GM21723 (cell line): ENCODE measurements at regions not wholly inside any gene's neighbourhood (a gene's known extent, or its start where the extent isn't known, plus 50 kb on each side); places are given as distances from the start of the nearest gene placed in this dataset.
"Not testable (repeated sequence)": the region's sequence is repeated elsewhere in the genome, so short reads cannot be mapped to it uniquely, and the experiment has no call there.

Source experiments
- ATAC-seq: cut with Tn5 transposase; IDR thresholded peaks from one replicate; pipeline ENCODE4 v1.9.1; 2021; ENCODE audit warnings: mild to moderate bottlenecking, moderate library complexity; ENCODE audit not compliant: unreplicated experiment

DNA sequence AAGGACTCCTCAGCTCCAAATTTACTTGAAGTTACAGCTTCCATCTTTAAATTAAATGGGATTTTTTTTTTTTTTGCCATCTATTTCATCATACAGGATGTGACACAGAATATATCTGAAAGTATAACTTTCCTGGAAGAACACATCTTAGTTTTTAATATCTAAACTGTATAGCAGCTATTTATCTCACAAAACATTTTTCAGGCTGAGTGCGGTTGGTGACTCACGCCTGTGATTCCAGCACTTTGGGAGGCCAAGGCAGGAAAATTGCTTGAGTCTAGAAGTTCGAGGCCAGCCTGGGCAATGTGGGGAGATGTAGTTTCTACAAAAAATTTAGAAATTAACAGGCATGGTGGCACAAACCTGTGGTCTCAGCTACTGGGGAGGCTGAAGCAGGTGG is 142.3 kb upstream of the KCNJ18 start:
- not testable (repeated sequence) for ATAC-seq

DNA sequence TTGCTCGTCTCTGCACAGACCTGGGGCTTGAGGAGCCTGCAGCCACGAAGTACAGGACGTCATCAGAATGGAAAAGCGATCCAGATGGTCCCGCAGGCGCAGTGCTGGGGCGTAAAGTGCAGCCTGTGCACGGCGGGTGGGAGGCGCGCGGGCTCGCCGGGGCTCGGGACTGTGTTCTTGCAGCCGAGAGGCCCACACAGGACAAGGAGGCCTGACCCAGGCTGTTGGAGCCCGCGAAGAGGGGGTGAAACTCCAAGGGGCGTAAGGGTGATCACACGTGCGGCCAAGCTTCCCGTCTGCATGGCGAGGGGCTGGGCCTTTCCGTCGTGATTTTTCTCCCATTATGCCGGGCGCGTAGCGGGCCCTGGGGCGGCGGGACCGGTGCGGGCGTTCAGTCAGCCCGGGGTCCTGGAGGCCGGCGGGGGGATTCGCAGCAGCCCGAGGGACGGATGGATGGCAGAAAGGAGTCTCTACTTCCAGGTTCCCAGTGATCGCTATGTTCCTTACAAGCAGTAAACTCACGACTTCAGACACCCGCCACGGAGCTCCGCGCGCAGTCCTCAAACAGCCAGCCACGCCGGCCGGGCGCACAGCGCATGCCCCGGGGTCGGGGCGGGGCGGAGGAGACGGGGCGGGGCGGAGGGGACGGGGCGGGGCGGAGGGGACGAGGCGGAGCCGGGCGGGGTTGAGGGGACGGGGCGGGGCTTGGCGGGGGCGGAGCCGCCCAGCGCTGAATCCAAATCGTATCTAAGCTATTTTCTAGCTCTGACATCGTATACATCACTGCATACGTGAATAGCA is 141.0 kb upstream of the KCNJ18 start:
- ATAC-seq, result no peak

DNA sequence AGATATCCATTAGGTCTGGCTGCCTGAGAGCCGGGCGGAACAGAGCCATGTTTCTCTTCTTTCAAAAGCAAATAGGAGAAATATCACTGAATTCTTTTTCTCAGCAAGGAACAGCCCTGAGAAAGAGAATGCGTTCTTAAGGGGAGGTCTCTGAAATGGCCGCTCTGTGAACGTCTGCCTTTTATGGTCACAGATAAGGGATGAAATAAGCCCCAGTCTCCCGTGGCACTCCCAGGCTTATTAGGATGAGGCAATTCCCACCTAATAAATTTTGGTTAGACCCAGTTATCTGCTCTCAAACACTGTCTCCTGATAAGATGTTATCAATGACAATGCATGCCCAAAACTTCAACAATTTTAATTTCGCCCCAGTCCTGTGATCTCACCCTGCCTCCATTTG is 133.4 kb upstream of the KCNJ18 start:
- ATAC-seq, result not testable (repeated sequence)

DNA sequence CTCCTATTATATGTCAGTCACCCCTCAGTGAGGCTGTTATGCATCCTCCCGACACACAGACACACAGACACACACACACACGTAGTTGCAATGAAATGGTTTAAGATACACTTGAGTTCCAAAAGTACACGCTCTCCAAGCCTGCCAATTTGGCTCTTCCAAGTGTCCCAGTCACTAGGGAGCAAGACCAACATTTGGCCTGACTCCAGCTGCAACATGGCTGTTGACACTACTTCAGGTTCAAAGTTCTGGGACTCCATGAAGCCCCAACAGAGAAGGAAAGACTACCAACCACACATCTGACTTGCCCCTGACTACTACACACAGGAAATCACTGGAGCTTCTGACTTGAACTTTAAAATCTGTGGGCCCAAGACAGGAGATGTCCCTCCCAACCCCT is 128.1 kb upstream of the KCNJ18 start:
- ATAC-seq, result no peak

DNA sequence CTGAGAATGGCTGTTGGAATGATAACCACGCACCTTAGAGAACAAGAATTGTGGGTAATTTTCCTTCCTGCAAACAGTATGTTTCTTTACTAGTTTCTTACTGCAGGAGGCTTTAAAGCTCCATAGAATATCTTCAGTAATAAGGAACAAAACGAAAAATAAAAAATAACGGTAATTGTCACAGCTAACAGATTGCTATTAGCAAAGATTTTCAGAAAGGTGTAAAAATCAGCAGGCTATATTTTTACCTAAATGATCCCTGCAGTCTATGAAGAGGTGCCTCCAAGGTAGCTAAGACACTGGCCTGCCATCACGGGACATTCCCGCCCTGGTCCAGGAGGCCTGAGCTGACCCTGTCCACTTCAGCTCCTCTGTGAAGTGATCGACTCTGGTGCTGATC is 127.6 kb upstream of the KCNJ18 start:
- ATAC-seq, result not testable (repeated sequence)

DNA sequence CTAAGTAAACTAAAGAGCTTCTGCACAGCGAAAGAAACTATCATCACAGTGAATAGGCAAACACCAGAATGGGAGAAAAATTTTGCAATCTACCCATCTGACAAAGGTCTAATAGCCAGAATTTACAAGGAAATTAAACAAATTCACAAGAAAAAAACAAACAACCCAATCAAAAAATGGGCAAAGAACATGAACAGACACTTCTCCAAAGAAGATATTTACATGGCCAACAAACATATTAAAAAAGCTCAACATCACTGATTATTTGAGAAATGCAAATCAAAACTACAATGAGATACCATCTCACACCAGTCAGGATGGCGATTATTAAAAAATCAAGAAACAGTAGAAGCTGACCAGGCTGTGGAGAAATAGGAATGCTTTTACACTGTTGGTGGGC is 121.9 kb upstream of the KCNJ18 start:
- not testable (repeated sequence) for ATAC-seq

DNA sequence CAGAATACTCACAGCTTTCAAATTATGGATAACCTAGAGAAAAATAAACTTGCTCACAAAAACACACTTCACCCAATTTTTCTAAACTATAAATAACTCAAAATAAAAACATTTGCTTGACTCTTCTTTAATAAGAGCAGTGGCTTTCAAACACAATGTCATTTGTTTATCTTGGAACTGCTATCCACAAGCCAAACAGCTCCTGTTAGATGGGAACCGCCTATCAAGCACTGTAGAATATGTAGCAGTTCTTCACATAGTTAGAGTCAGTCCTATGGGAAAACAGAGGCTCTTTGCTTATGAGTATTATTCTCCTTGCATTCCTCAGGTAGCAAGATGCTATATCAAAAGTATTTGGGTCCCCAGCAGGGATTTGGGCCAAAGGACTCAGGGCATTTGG is 120.2 kb upstream of the KCNJ18 start:
- ATAC-seq, result not testable (repeated sequence)

DNA sequence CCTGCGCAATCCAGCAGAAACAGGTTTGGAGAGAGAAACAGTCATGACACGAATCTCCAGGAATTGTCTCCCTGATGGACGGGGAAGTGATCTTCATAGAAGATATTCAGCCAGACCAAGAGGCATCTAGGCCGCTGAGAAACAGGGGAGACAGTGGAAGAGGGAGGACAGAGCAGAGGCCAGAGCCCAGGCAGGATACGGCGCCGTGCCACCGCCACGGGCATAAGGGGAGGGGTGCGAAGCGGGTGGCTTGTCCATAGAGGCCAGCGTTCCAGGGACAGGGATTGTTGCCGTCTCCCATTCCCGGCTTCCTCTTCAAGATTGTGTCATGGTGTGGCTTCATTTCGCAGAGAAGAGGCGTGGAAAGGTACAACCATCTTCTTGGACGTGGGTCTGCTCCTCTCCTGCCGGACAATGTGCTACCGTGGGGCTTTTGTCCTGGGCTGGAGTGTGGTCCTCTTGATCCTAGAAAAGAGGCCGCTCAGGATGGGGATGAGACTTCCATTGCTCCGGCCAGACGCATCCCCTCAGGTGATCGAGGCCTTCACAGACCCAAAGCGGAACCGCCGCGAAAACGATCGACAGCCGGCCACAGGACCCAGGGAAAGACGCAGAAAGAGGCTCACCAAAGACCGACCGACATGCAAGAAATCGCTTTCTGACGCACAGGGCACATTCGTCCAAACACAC is 118.9 kb upstream of the KCNJ18 start:
- ATAC-seq, result not testable (repeated sequence)

DNA sequence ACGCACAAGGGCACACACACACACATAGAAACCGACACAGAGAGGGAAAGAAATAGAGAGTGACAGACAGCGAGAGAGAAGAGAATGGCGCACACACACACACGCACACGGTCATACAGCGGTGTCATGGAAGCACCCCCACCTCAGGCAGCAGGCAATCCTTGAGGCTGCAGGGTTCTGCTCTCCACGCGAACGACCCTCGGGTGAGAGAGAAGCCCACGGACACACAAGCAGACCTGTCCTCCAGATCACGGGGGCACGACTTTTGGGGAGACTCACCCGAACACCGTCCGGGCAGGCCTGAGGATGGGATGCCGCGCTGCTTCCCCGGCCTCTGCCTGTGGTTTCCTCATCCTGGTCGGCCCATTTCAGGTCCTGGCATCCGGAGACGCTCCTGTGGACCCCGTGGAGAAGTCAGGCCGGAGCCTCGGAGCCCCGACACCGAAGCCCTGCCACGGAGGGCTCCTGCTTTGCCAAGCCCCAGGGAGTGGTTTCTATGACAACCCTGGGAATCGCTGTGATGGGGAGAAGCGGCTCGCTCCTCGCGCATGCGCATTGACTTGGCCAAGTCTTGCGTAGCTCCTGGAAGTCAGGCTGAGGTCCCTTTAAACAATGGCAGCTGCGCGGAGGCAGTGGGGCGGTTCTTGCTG is 118.2 kb upstream of the KCNJ18 start:
- ATAC-seq, result no peak

DNA sequence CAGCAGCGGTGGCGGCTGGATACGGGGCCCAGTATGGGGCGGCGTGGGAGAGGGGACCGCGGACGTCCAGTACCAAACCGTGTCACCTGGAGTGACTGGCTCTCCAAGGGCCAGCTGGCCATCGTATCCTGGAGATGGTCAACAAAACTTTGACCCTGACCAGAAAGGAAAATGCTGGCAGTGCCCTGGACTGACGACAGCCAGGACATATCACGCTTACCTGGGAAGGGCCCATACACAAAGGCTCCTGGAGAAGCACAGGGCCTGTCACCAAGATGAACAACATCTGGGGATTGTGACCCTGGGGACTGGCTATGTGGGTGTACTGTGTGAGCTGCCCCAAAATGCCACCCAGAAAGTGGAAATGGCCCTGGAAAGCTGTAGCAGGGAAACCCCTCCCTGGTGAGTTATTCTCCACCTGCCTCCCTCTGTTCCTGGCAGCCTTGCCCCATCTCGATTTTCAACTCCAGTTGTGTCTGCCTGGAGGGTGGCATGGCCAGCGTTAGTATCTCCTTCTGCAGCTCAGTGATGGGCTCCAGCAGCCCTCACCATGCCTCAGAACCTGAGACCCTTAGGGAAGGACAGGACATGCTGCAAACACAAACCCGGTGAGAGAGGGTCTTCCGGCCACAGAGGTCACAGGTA is 117.6 kb upstream of the KCNJ18 start:
- ATAC-seq, result not testable (repeated sequence)

DNA sequence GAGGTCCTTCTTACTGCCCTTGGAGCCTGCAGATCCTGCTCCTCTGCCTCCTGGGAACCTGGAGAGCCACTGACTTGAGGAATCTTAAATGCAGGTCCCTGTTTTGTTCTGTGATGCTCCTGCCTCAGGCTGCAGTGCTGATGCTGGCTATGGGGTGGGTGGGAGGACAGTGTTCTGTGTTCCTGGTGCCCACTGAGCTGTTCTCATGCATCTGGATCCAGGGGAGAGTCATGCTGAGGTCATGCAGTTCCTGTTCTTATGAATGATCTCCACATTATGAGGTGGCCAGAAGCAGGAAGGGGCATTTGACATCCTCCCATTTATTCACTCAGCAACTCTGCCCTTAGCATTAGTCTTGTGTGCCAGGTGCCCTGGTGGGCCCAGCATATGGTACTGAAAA is 113.5 kb upstream of the KCNJ18 start:
- not testable (repeated sequence) for ATAC-seq

DNA sequence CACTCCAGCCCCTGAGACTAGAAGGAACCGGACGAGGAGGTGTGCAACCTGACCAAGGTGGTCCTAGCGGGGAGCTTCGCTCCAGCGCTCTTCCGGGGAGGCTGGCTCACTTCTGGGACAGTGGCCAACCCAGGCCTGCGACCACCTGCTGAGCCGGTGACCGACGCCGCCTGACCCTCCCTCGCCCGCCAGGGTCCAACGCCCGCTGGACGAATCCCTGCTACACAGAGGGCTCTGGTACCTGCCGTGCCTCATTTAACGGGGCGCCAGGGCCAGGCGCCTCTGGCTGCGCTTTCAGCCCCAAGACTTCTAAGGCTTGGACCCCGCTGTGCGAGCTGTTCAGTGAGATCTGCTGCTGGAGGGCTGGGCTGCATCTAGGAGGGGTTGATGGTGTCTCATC is 99.5 kb upstream of the KCNJ18 start:
- no peak for ATAC-seq

DNA sequence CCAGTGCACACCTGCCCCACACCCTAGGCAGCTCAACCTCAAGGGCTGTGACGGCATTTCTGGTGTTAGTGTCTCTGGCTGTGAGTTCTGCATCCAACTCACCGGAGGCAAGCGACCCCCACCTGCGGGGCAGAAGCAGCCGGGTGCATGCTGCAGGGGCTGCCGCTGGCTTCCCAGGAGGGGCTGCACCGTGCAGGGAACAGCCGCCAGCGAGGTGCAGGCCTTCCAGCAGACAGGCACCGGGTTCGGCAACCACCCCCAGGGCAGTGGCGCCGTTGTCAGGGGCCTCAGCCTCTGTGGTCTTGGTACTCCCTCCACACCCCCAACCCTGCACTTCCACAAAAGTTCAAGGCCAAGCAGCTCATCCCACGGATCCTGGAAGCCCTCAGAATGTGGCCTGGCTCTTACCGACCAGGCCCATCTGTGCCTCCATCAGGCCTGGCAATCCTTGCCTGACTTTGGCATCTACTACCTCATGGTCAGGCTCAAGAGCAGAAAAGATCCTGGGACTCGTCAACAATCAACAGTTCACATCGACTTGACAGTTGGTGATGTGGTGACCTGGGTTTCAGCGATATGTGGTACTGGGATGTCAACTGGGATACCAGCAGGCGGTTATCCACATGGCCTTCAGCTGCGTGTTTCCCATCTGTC is 98.7 kb upstream of the KCNJ18 start:
- ATAC-seq, result not testable (repeated sequence)

DNA sequence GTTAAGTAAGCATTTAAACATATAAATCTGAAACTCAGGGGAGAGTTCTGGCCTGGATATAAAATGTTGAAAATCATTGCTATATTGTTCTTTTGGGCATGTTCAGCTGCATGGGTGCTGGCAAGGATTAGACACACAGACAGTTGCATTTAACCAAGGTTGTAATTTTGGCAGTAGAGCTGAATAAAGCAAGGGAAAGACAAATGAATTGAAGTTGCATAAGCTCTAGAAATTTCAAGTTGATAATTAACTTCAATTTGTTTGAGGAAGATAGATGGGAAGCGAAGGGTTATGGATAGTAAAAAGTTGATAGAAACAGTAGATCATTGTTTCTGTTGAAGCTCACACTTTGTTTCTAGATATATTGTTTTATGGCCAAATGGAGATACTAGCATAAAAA is 97.2 kb upstream of the KCNJ18 start:
- ATAC-seq, result no peak

DNA sequence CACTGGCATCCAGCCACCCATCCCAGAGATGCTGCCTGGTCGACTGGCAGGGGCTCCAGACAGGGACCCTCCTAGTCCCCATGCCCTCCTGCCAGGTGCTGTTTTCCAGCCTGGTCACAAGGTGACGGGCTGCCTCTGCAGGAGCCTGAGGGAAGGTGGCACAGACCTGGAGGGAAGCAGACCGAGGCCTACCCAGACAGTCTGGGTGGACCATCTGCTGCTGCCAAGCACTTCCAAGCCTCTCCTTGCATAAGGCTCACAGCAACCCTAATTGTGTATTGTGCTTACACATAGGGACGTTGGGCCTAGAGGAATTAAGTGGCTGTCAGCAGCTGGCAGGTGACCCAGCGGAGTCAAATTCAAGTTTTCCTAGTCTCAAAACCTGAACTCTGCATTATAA is 90.1 kb upstream of the KCNJ18 start:
- no peak for ATAC-seq

DNA sequence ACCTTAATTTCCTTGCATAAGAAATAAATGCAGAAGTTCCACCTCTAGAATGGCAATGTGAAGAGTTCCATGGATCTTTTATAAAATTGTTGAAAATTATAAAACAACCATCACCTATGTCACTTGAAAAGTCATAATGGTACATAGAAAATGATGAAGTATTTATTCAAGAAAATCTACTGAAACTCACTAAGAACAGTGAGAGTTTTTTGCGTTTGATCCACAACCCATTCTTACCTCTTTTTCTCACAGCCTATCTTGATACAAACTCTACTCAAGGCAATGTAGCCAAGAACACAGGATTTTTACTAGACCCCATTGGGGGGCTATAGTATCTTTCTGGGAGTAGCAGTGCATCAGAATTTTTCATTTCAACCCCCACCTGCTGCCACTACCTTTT is 89.0 kb upstream of the KCNJ18 start:
- ATAC-seq, result not testable (repeated sequence)

DNA sequence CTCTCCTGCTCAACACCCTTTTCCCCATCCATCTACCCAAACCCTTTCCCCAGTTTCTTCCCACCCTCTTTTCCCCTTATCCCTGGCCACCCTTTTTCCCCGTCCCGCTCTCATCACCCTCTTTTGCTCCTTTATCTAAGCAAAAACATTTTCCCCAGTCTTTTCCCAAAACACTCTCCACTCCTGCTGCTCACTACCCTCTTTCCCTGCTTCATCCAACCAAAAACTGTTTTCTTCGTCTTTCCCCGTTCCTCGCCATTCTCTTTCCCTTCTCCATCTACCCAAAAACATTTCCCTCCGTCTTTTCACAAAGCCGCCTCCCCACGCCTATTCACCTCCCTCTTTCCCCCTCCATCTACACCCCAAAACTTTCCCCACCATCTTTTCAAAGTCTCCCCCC is 80.9 kb upstream of the KCNJ18 start:
- ATAC-seq, result not testable (repeated sequence)

DNA sequence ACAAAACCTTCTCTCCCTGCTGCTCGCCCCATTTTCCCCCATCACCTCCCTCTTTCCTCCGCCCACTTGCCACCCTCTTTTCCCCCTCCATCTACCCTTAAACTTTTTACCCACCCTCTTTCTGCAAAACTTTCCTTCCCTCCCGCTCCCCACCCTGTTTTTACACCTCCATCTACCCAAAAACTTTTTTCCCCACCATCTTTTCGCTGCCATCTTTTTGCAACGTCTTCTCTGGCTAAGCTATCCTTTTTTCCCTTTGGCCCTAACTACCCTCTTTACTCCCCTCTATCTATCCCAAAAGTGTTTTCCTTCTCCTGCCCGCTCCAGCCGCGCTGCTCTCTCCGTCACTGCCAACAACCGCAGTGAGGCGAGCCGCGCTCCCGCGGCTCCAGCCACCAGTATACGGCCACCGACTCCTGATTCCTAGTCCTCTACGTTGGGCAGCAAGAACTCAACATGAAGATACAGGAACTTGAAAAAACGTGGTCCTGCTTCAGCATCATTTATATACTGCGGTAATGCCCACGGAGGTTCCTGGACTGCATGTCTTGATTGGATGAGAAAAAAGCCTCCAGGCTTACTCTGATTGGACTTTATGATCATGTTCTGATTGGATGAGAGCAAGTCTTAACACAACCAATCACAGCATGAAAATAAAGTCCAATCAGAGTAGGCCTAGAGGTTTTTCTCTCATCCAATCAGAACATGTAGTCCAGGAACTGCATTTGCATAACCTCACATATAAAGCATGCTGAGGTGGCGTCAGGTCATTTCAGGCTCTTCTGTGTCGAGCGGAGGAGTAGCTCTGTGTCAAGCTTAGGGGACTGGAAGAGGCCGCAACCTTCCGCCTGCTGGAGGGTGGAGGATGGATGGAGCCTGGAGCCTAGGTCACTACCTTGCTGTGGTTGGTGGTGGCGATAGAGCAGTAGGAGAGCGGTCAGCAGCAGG is 79.9 kb upstream of the KCNJ18 start:
- not testable (repeated sequence) for ATAC-seq

DNA sequence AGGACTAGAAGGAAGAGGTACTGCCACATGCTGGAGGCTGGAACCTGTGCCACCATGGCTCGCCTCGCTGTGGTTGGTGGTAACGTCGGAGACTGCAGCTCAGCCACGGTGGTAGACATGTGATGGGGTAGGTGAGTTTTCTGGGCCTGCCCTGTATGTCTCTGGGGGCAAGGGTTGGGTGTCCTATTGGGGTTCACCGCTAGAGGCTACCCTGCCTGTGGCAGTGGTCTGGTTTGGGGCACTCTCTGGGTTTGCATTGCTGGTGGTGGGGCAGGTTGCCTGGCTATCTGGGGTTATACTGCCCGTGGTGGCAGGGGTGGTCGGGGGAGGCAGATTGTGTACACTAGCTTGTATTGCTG is 79.3 kb upstream of the KCNJ18 start:
- ATAC-seq, result no peak

DNA sequence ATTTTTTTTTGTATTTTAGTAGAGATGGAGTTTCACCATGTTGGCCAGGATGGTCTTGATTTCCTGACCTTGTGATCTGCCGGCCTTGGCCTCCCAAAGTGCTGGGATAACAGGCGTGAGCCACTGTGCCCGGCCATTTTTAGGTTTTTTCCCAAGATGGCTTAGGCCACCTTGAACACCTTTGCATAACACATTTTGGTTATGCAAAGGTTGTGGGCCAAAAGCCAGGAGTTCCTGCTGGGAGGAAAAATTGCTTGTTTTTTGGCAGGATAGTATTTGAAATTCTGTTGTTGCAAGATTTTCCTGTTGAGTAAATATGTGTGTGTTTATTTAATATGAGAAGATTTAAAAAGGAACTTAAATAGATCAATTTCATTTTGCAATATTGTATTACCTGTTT is 65.3 kb upstream of the KCNJ18 start:
- not testable (repeated sequence) for ATAC-seq
